GM12878 (cell line): ENCODE measurements at regions not wholly inside any gene's neighbourhood (a gene's known extent, or its start where the extent isn't known, plus 50 kb on each side); places are given as distances from the start of the nearest gene placed in this dataset.

Experiments
- ATAC-seq: fragments of 200-7000 bp; cut with Tn5 transposase; 3 replicates; pipeline ENCODE4 v1.9.1; 2020; ENCODE audit warnings: mild to moderate bottlenecking, moderate library complexity
- BruUV-seq: library from RNA; stranded (reverse); fragments of 400-500 nt; replicated peaks from 2 replicates; lab custom pipeline; 2021; lab: Mats Ljungman, UMichigan
- CTCF ChIA-PET: fragments of 300-600 bp; sonication (Branson Sonifier 250); formaldehyde crosslinking; extraction: SDS; loops from one replicate; lab custom pipeline; 2021; ENCODE audit warnings: inconsistent platforms; lab: Yijun Ruan, JAX
- POLR2A ChIA-PET: fragments of 350-600 bp; formaldehyde crosslinking; extraction: SDS; loops from one replicate; lab custom pipeline; 2021; ENCODE audit warnings: inconsistent platforms; lab: Charles Lee
- RAD21 ChIA-PET: fragments of 300-600 bp; sonication (Branson Sonifier 250); formaldehyde crosslinking; loops from one replicate; lab custom pipeline; 2023; ENCODE audit warnings: antibody characterized with exemption; ENCODE audit not compliant: unreplicated experiment; lab: Charles Lee
- SMC1A ChIA-PET: fragments of 300-600 bp; sonication (Branson Sonifier 250); formaldehyde crosslinking; loops from one replicate; lab custom pipeline; 2023; ENCODE audit not compliant: unreplicated experiment, uncharacterized antibody; lab: Charles Lee
- DNase-seq: peaks from one replicate; pipeline ENCODE4 v3.0.0-alpha.2; 2011; ENCODE audit warnings: low read depth, low spot score
- FAIRE-seq: peaks from 3 replicates; lab custom pipeline; 2011; peaks lifted over from hg19 to GRCh38; lab: Jason Lieb, UNC
- H2AFZ ChIP-seq: 2 replicates; pipeline ENCODE4 v1.6.0; 2011; ENCODE audit warnings: low read depth, low read length, control low read depth; ENCODE audit not compliant: control insufficient read depth
- H3K27ac ChIP-seq: 2 replicates; pipeline ENCODE4 v1.5.1; 2011; ENCODE audit warnings: control low read depth; ENCODE audit not compliant: control insufficient read depth, insufficient read depth
- H3K27me3 ChIP-seq, 2 experiments: replicated peaks in 1 of 2; 2 replicates each; pipeline versions ENCODE4 v1.6.0 to v1.6.1; 2011; ENCODE audit warnings: low read length in 1 of 2; ENCODE audit not compliant: control insufficient read depth in 2 of 2, insufficient read depth in 2 of 2
- H3K36me3 ChIP-seq, 2 experiments: 2 replicates each; pipeline ENCODE4 v1.5.1; 2011; ENCODE audit warnings: low read length in 1 of 2; ENCODE audit not compliant: control insufficient read depth in 2 of 2, insufficient read depth in 2 of 2
- H3K4me1 ChIP-seq: 2 replicates; pipeline ENCODE4 v1.6.1; 2011; ENCODE audit warnings: mild to moderate bottlenecking, low read length, moderate library complexity, mixed read lengths; ENCODE audit not compliant: control insufficient read depth, insufficient read depth
- H3K4me2 ChIP-seq: 2 replicates; pipeline ENCODE4 v1.6.0; 2011; ENCODE audit warnings: control low read depth; ENCODE audit not compliant: control insufficient read depth, insufficient read depth
- H3K4me3 ChIP-seq: fragments of 200-600 bp; sonication (generic); 2 replicates; pipeline ENCODE4 v1.5.1; 2016
- H3K79me2 ChIP-seq: 2 replicates; pipeline ENCODE4 v1.6.0; 2011; ENCODE audit warnings: low read length; ENCODE audit not compliant: control insufficient read depth, insufficient read depth
- H3K9ac ChIP-seq: 2 replicates; pipeline ENCODE4 v1.8.0; 2011; ENCODE audit warnings: low read length, control low read depth, mixed read lengths; ENCODE audit not compliant: control insufficient read depth, insufficient read depth
- H3K9me3 ChIP-seq: replicated peaks from 3 replicates; pipeline ENCODE4 v1.5.1; 2011; ENCODE audit warnings: mild to moderate bottlenecking, low read length; ENCODE audit not compliant: control insufficient read depth, insufficient read depth
- H4K20me1 ChIP-seq: 2 replicates; pipeline ENCODE4 v1.6.0; 2011; ENCODE audit not compliant: control insufficient read depth, insufficient read depth
- CBX3 ChIP-seq: fragments of 200-600 bp; sonication (generic); IDR thresholded peaks from 2 replicates; pipeline ENCODE4 v1.6.1; 2016; ENCODE audit warnings: low read depth, borderline replicate concordance
- IKZF1 ChIP-seq: fragments of 450-650 bp; conservative IDR thresholded peaks from 2 replicates; pipeline ENCODE4 v1.6.1; 2017; ENCODE audit warnings: antibody characterized with exemption, mild to moderate bottlenecking
- IRF4 ChIP-seq: IDR thresholded peaks from 2 replicates; pipeline ENCODE4 v1.6.1; 2011; ENCODE audit warnings: low read depth, low read length
- KDM1A ChIP-seq: fragments of 200-600 bp; sonication (generic); IDR thresholded peaks from 2 replicates; pipeline ENCODE4 v1.6.1; 2016; ENCODE audit warnings: borderline replicate concordance
- NFYB ChIP-seq: IDR thresholded peaks from 2 replicates; pipeline ENCODE4 v1.6.1; 2011; ENCODE audit warnings: low read depth, mild to moderate bottlenecking, low read length, improper control_type of control experiment, moderate library complexity; ENCODE audit not compliant: insufficient read depth
- SMAD1 ChIP-seq: fragments of 450-650 bp; IDR thresholded peaks from 2 replicates; pipeline ENCODE4 v1.6.1; 2018; ENCODE audit warnings: mild to moderate bottlenecking, low read depth; ENCODE audit not compliant: partially characterized antibody
- ZBED1 ChIP-seq: IDR thresholded peaks from 2 replicates; pipeline ENCODE4 v1.6.1; 2016; ENCODE audit warnings: borderline replicate concordance
- WGBS: methylation state at CpG from one replicate; pipeline ENCODE4 v1.1.6; 2016; ENCODE audit warnings: low lambda C conversion rate; ENCODE audit not compliant: insufficient replicate concordance, insufficient coverage; ENCODE audit errors: missing lambda C conversion rate; 5-methylcytosine and 5-hydroxymethylcytosine counted together
- in situ Hi-C: fragments of 300-500 bp; cut with MboI; formaldehyde crosslinking; loops from 9 replicates; pipeline ENCODE4 v1.14.3; 2018; ENCODE audit warnings: mixed read lengths
- intact Hi-C: fragments of 100-400 bp; cut with micrococcal nuclease; formaldehyde crosslinking; loops from one replicate; pipeline ENCODE4 v1.14.2; 2022; ENCODE audit not compliant: unreplicated experiment

- peaks cover 7% of the 10 kb centered on the region; the same call in 1 of the 2 replicates for H3K4me1 ChIP-seq
- no TSS peak for BruUV-seq
These were observed 63.5 kb downstream of the RIN2 start for GRCh38 chr20:19821606-19822005.

GRCh38 chr20:19823216-19823615 is 65.2 kb downstream of the RIN2 start:
- ATAC-seq (no peak), FAIRE-seq (no peak), DNase-seq (no peak)
- intact Hi-C loops (loop anchor here (5.0 to 10.0 kb wide), 2 partner anchors 36 to 632 kb away; no protein-coding TSS in a partner anchor), in situ Hi-C loops (no loop called here)
- ChIA-PET RAD21 (no interaction called here), CTCF (interaction anchor here (1.0 to 1.5 kb wide), 2 partner anchors 23 to 43 kb away, joined by 3 read pairs; no protein-coding TSS in a partner anchor), SMC1A (interaction anchor here (0.8 to 1.5 kb wide), 2 partner anchors 67 to 114 kb away, joined by 3 read pairs; no protein-coding TSS in a partner anchor), POLR2A (no interaction called here)
- no peak overlapping the region for H3K27ac ChIP-seq
- no peak overlapping the region for H2AFZ ChIP-seq
- H3K4me3 ChIP-seq, result no peak overlapping the region
- H3K79me2 ChIP-seq, result no peaks in the 10 kb centered on the region
- H3K9me3 ChIP-seq, result peaks cover 2% of the 10 kb centered on the region; the same call in 1 of the 3 replicates
- peaks cover 9% of the 10 kb centered on the region for H3K4me1 ChIP-seq
- H3K36me3 ChIP-seq, result no peaks in the 10 kb centered on the region
- 56% methylated on average over 5 of the region's 5 CpGs for WGBS
- no peak overlapping the region for H3K4me2 ChIP-seq
- no peak overlapping the region for H3K9ac ChIP-seq
- TF ChIP-seq CBX3 (no peak), NFYB (no peak), SMAD1 (no peak), KDM1A (no peak), IRF4 (no peak)
- H4K20me1 ChIP-seq, result no peaks in the 10 kb centered on the region
- no TSS peak for BruUV-seq
- H3K27me3 ChIP-seq, result no peaks in the 10 kb centered on the region

More at GRCh38 chr20:19821606-19822005, 63.5 kb downstream of the RIN2 start:
- 44% methylated on average over 3 of the region's 3 CpGs for WGBS
- H2AFZ ChIP-seq, result no peak overlapping the region
- H4K20me1 ChIP-seq, result no peaks in the 10 kb centered on the region
- DNase-seq (no peak), FAIRE-seq (no peak), ATAC-seq (peak; percentile 76)
- ChIA-PET CTCF (interaction anchor here (1.5 kb wide), 2 partner anchors 10 to 42 kb away, joined by 3 read pairs; no protein-coding TSS in a partner anchor), SMC1A (interaction anchor here (1.0 to 1.5 kb wide), 5 partner anchors 14 to 68 kb away, joined by 3 to 6 read pairs (median 4); no protein-coding TSS in a partner anchor), RAD21 (interaction anchor here (1.1 to 1.4 kb wide), 3 partner anchors 10 to 90 kb away, joined by 3 read pairs; no protein-coding TSS in a partner anchor), POLR2A (interaction anchor here (0.5 to 1.3 kb wide), 3 partner anchors 115 to 236 kb away, joined by 3 to 4 read pairs (median 3); no protein-coding TSS in a partner anchor)
- intact Hi-C loops (loop anchor here (2.0 to 10.0 kb wide), 3 partner anchors 34 to 633 kb away; no protein-coding TSS in a partner anchor), in situ Hi-C loops (no loop called here)
- no peaks in the 10 kb centered on the region for H3K27me3 ChIP-seq
- no peak overlapping the region for H3K27ac ChIP-seq
- peaks cover 2% of the 10 kb centered on the region; the same call in 1 of the 3 replicates for H3K9me3 ChIP-seq
- H3K4me2 ChIP-seq, result no peak overlapping the region
- no peaks in the 10 kb centered on the region for H3K79me2 ChIP-seq
- no peak overlapping the region for H3K4me3 ChIP-seq
- no peak overlapping the region for H3K9ac ChIP-seq
- no peak for TF ChIP-seq ZBED1
- peak; percentile 17; the same call in 1 of the 2 replicates for TF ChIP-seq IKZF1
- no peaks in the 10 kb centered on the region for H3K36me3 ChIP-seq
